Mesothelial cell of epicardium (in vitro differentiated cells): ENCODE measurements at regions not wholly inside any gene's neighbourhood (a gene's known extent, or its start where the extent isn't known, plus 50 kb on each side); places are given as distances from the start of the nearest gene placed in this dataset.

ENCODE experiments used
- DNase-seq, 2 experiments: peaks; one replicate each; pipeline ENCODE4 v3.0.0; 2021; ENCODE audit warnings: low spot score in 2 of 2; ENCODE audit not compliant: unreplicated experiment in 2 of 2
- H3K27ac Mint-ChIP-seq: 2 replicates; pipeline ENCODE4 v1.8.0; 2021; ENCODE audit warnings: mixed read lengths
- H3K27me3 Mint-ChIP-seq: 2 replicates; pipeline ENCODE4 v1.8.0; 2021; ENCODE audit warnings: low read depth, mixed read lengths
- H3K36me3 Mint-ChIP-seq: 2 replicates; pipeline ENCODE4 v1.8.0; 2021; ENCODE audit warnings: mixed read lengths
- H3K4me1 Mint-ChIP-seq: 2 replicates; pipeline ENCODE4 v1.8.0; 2021; ENCODE audit warnings: mixed read lengths
- H3K4me3 Mint-ChIP-seq: 2 replicates; pipeline ENCODE4 v1.8.0; 2021; ENCODE audit warnings: mild to moderate bottlenecking, moderate library complexity, mixed read lengths
- H3K9me3 Mint-ChIP-seq: 2 replicates; pipeline ENCODE4 v1.8.0; 2021; ENCODE audit warnings: mixed read lengths
- CTCF ChIP-seq: fragments of 200-600 bp; sonication (generic); IDR thresholded peaks from one replicate; pipeline ENCODE4 v1.5.0; 2021; ENCODE audit warnings: antibody characterized with exemption; ENCODE audit not compliant: unreplicated experiment

DNA sequence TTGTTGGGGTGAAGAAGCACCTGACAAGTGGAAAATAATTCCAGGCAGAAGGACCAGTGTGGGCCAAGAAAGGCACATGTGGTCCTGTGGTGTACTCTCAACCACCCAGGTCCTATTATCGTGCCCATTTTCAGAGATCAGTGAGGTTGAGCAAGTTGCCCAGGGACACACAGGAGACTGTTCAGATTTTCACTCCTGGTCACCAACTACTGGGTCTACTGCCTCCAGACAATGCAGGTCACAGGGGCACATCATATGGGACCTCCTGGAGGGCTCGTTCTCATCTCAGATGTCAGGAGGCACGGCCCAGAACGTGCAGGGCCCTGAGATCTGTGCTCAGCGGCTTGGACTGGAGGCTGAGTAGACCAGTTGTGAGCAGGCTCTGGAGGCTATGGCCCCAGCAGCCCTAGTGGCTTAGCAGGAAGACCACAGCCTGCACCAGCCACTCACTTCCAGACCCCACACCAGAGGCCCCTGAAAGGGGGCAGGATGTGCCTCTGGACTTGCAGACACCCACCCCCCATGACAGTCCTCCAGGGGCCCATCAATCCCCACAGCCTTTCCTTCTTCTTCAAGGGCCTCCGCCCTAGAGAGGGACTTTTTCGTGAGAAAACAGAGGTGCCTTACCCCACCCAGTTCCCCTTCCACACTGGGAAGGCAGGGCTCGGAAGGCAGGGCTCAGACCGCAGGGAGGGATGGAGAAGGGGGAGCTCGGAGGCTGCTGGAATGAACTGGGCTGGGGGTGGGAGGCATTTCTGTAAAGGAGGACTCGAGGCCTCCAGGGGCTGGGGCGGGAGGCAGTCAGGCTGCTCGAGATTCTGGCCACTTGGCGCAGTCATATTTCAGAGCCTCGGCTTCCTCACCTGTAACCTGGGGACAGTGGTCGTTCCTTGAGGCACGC lies 82.7 kb upstream of the NEURL1B start:
- H3K27ac Mint-ChIP-seq, result peak overlapping the region; percentile 92
- H3K27me3 Mint-ChIP-seq, result peaks cover 2% of the 10 kb centered on the region
- peak overlapping the region; percentile 24 for H3K4me3 Mint-ChIP-seq
- no peak for DNase-seq
- no peaks in the 10 kb centered on the region for H3K9me3 Mint-ChIP-seq
- peaks cover 56% of the 10 kb centered on the region for H3K4me1 Mint-ChIP-seq
- no peaks in the 10 kb centered on the region for H3K36me3 Mint-ChIP-seq
- no peak for TF ChIP-seq CTCF

DNA sequence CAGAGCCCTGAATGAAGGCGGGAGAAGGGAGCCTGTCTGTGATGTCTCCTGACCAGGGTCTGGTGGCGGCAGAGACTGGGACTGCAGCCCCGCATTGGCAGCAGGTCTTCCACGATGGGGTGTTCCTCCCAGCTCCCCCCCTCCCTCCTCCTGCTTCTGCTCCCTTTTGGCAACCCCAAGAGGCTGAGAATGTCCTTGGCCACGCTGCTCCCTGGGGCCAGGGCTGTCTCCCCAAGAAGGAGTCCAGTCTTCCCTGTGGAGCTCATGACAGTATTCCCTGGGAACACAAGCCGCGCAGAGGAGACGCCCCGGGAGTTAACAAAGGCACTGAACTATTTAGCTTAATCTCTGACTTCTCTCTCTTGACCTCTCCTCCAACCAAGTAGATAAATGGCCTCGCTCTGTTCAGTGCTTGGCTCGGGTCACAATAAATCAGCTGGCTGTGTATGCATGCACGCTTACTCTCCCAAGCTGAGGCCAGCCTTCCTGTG lies 84.0 kb upstream of the NEURL1B start:
- Mint-ChIP-seq H3K27ac (peak overlapping the region; percentile 92), H3K9me3 (no peaks in the 10 kb centered on the region), H3K4me3 (no peak overlapping the region), H3K27me3 (no peaks in the 10 kb centered on the region), H3K4me1 (peaks cover 56% of the 10 kb centered on the region), H3K36me3 (no peaks in the 10 kb centered on the region)
- TF ChIP-seq CTCF, result no peak
- no peak for DNase-seq

DNA sequence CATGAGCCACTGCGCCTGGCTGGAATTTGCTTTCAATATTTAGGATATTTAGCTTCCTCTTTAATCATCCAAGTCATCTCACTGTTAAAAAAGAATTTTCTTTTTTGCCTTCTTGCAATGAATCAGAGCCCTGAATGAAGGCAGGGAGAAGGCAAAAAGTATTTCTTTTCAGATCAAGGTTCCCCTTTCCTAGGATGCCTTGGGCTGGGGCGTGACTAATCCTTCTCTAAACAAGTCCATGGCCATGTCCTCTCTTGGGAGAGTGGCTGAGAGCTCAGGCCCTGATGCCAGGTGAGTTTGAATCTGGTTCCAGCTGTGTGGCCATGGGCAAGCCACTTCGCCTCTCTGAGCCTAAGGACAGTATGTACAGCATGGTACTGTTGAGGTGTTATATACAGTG lies 84.8 kb upstream of the NEURL1B start:
- H3K4me3 Mint-ChIP-seq, result no peak overlapping the region
- no peak for TF ChIP-seq CTCF
- no peaks in the 10 kb centered on the region for H3K9me3 Mint-ChIP-seq
- H3K27me3 Mint-ChIP-seq, result no peaks in the 10 kb centered on the region
- peak overlapping the region; percentile 92 for H3K27ac Mint-ChIP-seq
- peaks cover 56% of the 10 kb centered on the region for H3K4me1 Mint-ChIP-seq
- H3K36me3 Mint-ChIP-seq, result no peaks in the 10 kb centered on the region
- no peak for DNase-seq

DNA sequence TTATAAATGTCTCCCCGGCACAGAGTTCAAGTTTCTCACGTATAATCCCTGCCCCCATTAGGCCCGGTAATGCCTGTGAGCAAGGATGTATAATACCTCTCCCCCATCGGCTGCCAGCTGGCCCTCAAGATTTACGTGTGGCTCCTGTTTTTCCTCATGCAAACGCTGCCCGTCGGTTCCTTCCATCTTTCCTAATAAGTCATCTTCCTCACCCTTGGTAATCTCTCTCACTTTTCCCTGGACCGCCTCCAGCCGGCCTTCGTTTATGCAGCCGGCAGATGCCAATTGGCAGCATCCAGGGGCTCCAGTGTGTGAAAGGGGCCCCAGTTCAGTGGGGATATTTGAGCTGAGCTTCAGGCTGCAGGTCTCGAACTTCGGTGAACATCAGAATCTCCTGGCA lies 86.5 kb upstream of the NEURL1B start:
- peak overlapping the region; percentile 41 for H3K27ac Mint-ChIP-seq
- DNase-seq, result no peak
- peaks cover 53% of the 10 kb centered on the region for H3K4me1 Mint-ChIP-seq

GRCh38 chr5:172553903-172554302 lies 87.2 kb upstream of the NEURL1B start:
- Mint-ChIP-seq H3K36me3 (no peaks in the 10 kb centered on the region), H3K9me3 (no peaks in the 10 kb centered on the region), H3K27me3 (no peaks in the 10 kb centered on the region), H3K4me3 (no peak overlapping the region), H3K4me1 (peaks cover 47% of the 10 kb centered on the region), H3K27ac (no peak overlapping the region)
- no peak for DNase-seq
- TF ChIP-seq CTCF, result no peak

More for the DNA sequence above, 86.5 kb upstream of the NEURL1B start:
- Mint-ChIP-seq H3K9me3 (no peaks in the 10 kb centered on the region), H3K4me3 (no peak overlapping the region), H3K36me3 (no peaks in the 10 kb centered on the region), H3K27me3 (no peaks in the 10 kb centered on the region)
- TF ChIP-seq CTCF, result no peak
